MM.1S (cell line): ENCODE measurements at regions not wholly inside any gene's neighbourhood (a gene's known extent, or its start where the extent isn't known, plus 50 kb on each side); places are given as distances from the start of the nearest gene placed in this dataset.

Experiments used
- DNase-seq: peaks from one replicate; pipeline ENCODE4 v3.0.0-alpha.2; 2015
- H2AFZ ChIP-seq: fragments of 300-600 bp; sonication (generic); 2 replicates; pipeline ENCODE4 v1.6.0; 2016; ENCODE audit warnings: antibody characterized with exemption, low read length
- H3F3A ChIP-seq: fragments of 300-600 bp; sonication (generic); 2 replicates; pipeline ENCODE4 v1.6.1; 2016; ENCODE audit warnings: mild to moderate bottlenecking, antibody characterized with exemption, low read length, moderate library complexity, mixed read lengths; ENCODE audit not compliant: insufficient read depth
- H3K27ac ChIP-seq: fragments of 300-600 bp; sonication (generic); 2 replicates; pipeline ENCODE4 v1.5.1; 2016; ENCODE audit warnings: mild to moderate bottlenecking, low read length
- H3K27me3 ChIP-seq: fragments of 300-600 bp; sonication (generic); replicated peaks from 2 replicates; pipeline ENCODE4 v1.6.0; 2016; ENCODE audit warnings: low read length; ENCODE audit not compliant: insufficient read depth
- H3K36me3 ChIP-seq: fragments of 300-600 bp; sonication (generic); replicated peaks from 2 replicates; pipeline ENCODE4 v1.6.1; 2016; ENCODE audit warnings: mild to moderate bottlenecking, low read length, mixed read lengths; ENCODE audit not compliant: insufficient read depth
- H3K4me1 ChIP-seq: fragments of 300-600 bp; sonication (generic); 2 replicates; pipeline ENCODE4 v1.6.1; 2016; ENCODE audit warnings: low read length, mixed read lengths
- H3K4me2 ChIP-seq: fragments of 300-600 bp; sonication (generic); 2 replicates; pipeline ENCODE4 v1.6.0; 2016; ENCODE audit warnings: low read depth, low read length
- H3K4me3 ChIP-seq: fragments of 300-600 bp; sonication (generic); 2 replicates; pipeline ENCODE4 v1.5.1; 2016; ENCODE audit warnings: low read length, mixed read lengths
- H3K79me2 ChIP-seq: fragments of 300-600 bp; sonication (generic); 2 replicates; pipeline ENCODE4 v1.6.1; 2016; ENCODE audit warnings: mixed run types, low read length, mixed read lengths
- H3K9ac ChIP-seq: fragments of 300-600 bp; sonication (generic); 2 replicates; pipeline ENCODE4 v1.6.1; 2016; ENCODE audit warnings: low read length, mixed read lengths
- H3K9me2 ChIP-seq: fragments of 300-600 bp; sonication (generic); replicated peaks from 2 replicates; pipeline ENCODE4 v1.6.1; 2016; ENCODE audit warnings: mild to moderate bottlenecking, low read length, mixed read lengths; ENCODE audit not compliant: insufficient read depth
- H3K9me3 ChIP-seq: fragments of 300-600 bp; sonication (generic); replicated peaks from 2 replicates; pipeline ENCODE4 v1.6.1; 2016; ENCODE audit warnings: mild to moderate bottlenecking, low read length, mixed read lengths; ENCODE audit not compliant: insufficient read depth
- H4K20me1 ChIP-seq: fragments of 300-600 bp; sonication (generic); 2 replicates; pipeline ENCODE4 v1.6.1; 2016; ENCODE audit warnings: mild to moderate bottlenecking, low read length, moderate library complexity, mixed read lengths; ENCODE audit not compliant: insufficient read depth
- EZH2 ChIP-seq: fragments of 300-600 bp; sonication (generic); optimal IDR thresholded peaks from 2 replicates; pipeline ENCODE3; 2017; ENCODE audit warnings: low read depth, mild to moderate bottlenecking, antibody characterized with exemption, low read length, mixed read lengths
- EZH2phosphoT487 ChIP-seq: fragments of 300-600 bp; sonication (generic); IDR thresholded peaks from 2 replicates; pipeline ENCODE4 v1.6.1; 2018; ENCODE audit warnings: antibody characterized with exemption, low read length
- TF ChIP-seq, protein P1 (sequence below): fragments of 300-600 bp; sonication (generic); IDR thresholded peaks from 2 replicates; pipeline ENCODE4 v1.5.1; 2016; ENCODE audit warnings: antibody characterized with exemption, low read length, mixed read lengths

DNA sequence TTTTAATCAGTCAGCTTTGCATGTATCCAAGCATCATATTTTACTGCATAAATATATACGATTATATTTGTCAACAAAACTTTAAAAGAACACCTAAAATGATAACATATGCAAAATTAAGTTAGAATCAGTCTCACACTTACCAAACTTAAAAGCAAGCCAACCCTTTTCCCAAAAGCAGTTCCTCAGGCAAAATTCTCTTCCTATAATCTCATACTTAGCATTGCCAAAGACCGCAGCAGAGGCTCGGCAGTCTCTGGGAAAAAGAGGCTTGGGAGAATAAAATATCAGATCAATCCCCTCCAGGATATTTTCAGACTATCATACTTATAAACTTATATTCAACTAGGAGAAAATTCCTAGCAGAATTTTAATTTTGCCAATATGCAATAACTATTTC is 93.2 kb upstream of the RGS18 start:
- Histone ChIP-seq H4K20me1 (no peaks in the 10 kb centered on the region), H3F3A (no peaks in the 10 kb centered on the region), H3K27me3 (no peaks in the 10 kb centered on the region), H3K79me2 (no peaks in the 10 kb centered on the region), H3K9me2 (no peaks in the 10 kb centered on the region), H3K4me1 (no peaks in the 10 kb centered on the region), H3K9ac (no peak overlapping the region), H3K27ac (no peak overlapping the region), H3K4me2 (no peak overlapping the region), H3K9me3 (no peaks in the 10 kb centered on the region), H2AFZ (no peak overlapping the region), H3K36me3 (no peaks in the 10 kb centered on the region), H3K4me3 (no peak overlapping the region)
- no peak for TF ChIP-seq EZH2phosphoT487
- TF ChIP-seq, protein P1, sequence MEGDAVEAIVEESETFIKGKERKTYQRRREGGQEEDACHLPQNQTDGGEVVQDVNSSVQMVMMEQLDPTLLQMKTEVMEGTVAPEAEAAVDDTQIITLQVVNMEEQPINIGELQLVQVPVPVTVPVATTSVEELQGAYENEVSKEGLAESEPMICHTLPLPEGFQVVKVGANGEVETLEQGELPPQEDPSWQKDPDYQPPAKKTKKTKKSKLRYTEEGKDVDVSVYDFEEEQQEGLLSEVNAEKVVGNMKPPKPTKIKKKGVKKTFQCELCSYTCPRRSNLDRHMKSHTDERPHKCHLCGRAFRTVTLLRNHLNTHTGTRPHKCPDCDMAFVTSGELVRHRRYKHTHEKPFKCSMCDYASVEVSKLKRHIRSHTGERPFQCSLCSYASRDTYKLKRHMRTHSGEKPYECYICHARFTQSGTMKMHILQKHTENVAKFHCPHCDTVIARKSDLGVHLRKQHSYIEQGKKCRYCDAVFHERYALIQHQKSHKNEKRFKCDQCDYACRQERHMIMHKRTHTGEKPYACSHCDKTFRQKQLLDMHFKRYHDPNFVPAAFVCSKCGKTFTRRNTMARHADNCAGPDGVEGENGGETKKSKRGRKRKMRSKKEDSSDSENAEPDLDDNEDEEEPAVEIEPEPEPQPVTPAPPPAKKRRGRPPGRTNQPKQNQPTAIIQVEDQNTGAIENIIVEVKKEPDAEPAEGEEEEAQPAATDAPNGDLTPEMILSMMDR = no peak
- no peak for DNase-seq

DNA sequence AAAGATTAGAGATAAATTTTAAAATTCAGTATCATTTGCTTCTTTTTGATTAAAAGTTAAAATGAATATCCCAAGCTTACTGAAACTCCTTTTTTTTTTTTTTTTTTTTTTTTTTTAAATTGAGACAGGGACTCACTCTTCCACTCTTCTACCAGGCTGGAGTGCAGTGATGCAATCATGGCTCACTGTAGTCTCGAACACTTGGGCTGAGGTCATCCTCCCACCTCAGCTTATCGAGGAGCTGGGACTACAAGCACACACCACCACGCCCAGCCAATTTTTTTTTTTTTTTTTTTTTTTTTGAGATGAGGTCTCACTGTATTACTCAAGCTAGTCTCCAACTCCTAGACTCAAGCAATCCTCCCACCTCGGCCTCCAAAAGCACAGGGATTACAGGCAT is 92.1 kb upstream of the RGS18 start:
- no peak overlapping the region for H3K4me3 ChIP-seq
- no peak overlapping the region for H3K4me2 ChIP-seq
- no peaks in the 10 kb centered on the region for H3K9me2 ChIP-seq
- H2AFZ ChIP-seq = no peak overlapping the region
- H4K20me1 ChIP-seq = no peaks in the 10 kb centered on the region
- H3K79me2 ChIP-seq = no peaks in the 10 kb centered on the region
- H3K27ac ChIP-seq = no peak overlapping the region
- H3K9ac ChIP-seq = no peak overlapping the region
- DNase-seq = no peak
- TF ChIP-seq EZH2 = no peak
- TF ChIP-seq, protein P1 = no peak
- no peak for TF ChIP-seq EZH2phosphoT487
- no peaks in the 10 kb centered on the region for H3F3A ChIP-seq
- no peaks in the 10 kb centered on the region for H3K36me3 ChIP-seq
- H3K4me1 ChIP-seq = no peaks in the 10 kb centered on the region
- H3K9me3 ChIP-seq = no peaks in the 10 kb centered on the region
- no peaks in the 10 kb centered on the region for H3K27me3 ChIP-seq

- no peaks in the 10 kb centered on the region for H3K79me2 ChIP-seq
- no peaks in the 10 kb centered on the region for H3K4me1 ChIP-seq
- no peak overlapping the region for H3K27ac ChIP-seq
- no peaks in the 10 kb centered on the region for H3F3A ChIP-seq
- no peaks in the 10 kb centered on the region for H3K9me3 ChIP-seq
- TF ChIP-seq, protein P1 = no peak
- TF ChIP-seq EZH2phosphoT487 = no peak
- TF ChIP-seq EZH2 = no peak
- no peak for DNase-seq
- no peaks in the 10 kb centered on the region for H3K36me3 ChIP-seq
- H4K20me1 ChIP-seq = no peaks in the 10 kb centered on the region
- H3K9me2 ChIP-seq = no peaks in the 10 kb centered on the region
- no peaks in the 10 kb centered on the region for H3K27me3 ChIP-seq
- H2AFZ ChIP-seq = no peak overlapping the region
- no peak overlapping the region for H3K4me2 ChIP-seq
- no peak overlapping the region for H3K9ac ChIP-seq
- no peak overlapping the region for H3K4me3 ChIP-seq
These were observed 90.9 kb upstream of the RGS18 start for GRCh38 chr1:192067360-192067759.

GRCh38 chr1:192070213-192070612 is 88.0 kb upstream of the RGS18 start:
- no peaks in the 10 kb centered on the region for H3K9me3 ChIP-seq
- no peaks in the 10 kb centered on the region for H4K20me1 ChIP-seq
- H3K27me3 ChIP-seq = no peaks in the 10 kb centered on the region
- DNase-seq = no peak
- no peak for TF ChIP-seq EZH2phosphoT487
- TF ChIP-seq EZH2 = no peak
- TF ChIP-seq, protein P1 = no peak
- no peak overlapping the region for H3K4me2 ChIP-seq
- no peaks in the 10 kb centered on the region for H3F3A ChIP-seq
- H3K27ac ChIP-seq = no peak overlapping the region
- no peak overlapping the region for H2AFZ ChIP-seq
- no peaks in the 10 kb centered on the region for H3K36me3 ChIP-seq
- H3K9ac ChIP-seq = no peak overlapping the region
- H3K4me3 ChIP-seq = no peak overlapping the region
- no peaks in the 10 kb centered on the region for H3K9me2 ChIP-seq
- H3K79me2 ChIP-seq = no peaks in the 10 kb centered on the region
- H3K4me1 ChIP-seq = no peaks in the 10 kb centered on the region
